ENCODE measurements at regions not wholly inside any gene's neighbourhood (a gene's known extent, or its start where the extent isn't known, plus 50 kb on each side); places are given as distances from the start of the nearest gene placed in this dataset.

DNA sequence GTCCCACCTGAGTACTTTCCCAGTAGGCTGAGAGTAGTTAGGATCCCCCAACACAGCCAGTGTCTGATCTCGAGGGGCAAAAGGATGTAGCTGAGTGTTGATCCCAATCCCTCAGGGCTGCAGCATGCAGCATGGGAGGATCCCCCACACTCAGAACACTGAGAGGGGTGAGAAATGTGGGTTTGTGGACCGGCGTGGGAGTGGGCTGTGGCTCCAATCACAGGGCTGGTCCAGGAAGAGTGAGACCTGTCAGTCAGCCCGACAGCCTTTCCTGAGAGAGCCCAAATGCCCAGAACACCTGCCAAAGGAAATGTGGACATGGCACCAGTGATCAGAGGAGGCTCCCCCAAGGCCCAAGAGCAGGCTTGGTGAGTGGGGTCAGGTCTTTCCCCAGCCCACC is 228.3 kb upstream of the MGAT4C start:
- H3K4me1 Mint-ChIP-seq (ENCODE audit: low read depth, unreplicated experiment) = no peaks in the 10 kb centered on the region
- no peak overlapping the region for H3K27ac Mint-ChIP-seq (ENCODE audit: unreplicated experiment)
- intact Hi-C loops (cut with micrococcal nuclease; ENCODE audit: unreplicated experiment) = no loop called here
- TF ChIP-seq, protein P1, sequence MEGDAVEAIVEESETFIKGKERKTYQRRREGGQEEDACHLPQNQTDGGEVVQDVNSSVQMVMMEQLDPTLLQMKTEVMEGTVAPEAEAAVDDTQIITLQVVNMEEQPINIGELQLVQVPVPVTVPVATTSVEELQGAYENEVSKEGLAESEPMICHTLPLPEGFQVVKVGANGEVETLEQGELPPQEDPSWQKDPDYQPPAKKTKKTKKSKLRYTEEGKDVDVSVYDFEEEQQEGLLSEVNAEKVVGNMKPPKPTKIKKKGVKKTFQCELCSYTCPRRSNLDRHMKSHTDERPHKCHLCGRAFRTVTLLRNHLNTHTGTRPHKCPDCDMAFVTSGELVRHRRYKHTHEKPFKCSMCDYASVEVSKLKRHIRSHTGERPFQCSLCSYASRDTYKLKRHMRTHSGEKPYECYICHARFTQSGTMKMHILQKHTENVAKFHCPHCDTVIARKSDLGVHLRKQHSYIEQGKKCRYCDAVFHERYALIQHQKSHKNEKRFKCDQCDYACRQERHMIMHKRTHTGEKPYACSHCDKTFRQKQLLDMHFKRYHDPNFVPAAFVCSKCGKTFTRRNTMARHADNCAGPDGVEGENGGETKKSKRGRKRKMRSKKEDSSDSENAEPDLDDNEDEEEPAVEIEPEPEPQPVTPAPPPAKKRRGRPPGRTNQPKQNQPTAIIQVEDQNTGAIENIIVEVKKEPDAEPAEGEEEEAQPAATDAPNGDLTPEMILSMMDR (IDR thresholded peaks at IDR 0.05; ENCODE audit: unreplicated experiment) = no peak
- no peak overlapping the region for H3K4me3 Mint-ChIP-seq (ENCODE audit: low read depth, unreplicated experiment)
- CTCF ChIA-PET = no interaction called here
- BruUV-seq (replicated peaks) = no TSS peak
- H3K36me3 Mint-ChIP-seq (ENCODE audit: insufficient read depth, unreplicated experiment) = no peaks in the 10 kb centered on the region
- H3K9me3 Mint-ChIP-seq (ENCODE audit: low read depth, unreplicated experiment) = peaks cover under 1% of the 10 kb centered on the region
- DNase-seq = no peak
- no peaks in the 10 kb centered on the region for H3K27me3 Mint-ChIP-seq (ENCODE audit: unreplicated experiment)

GRCh38 chr12:86473231-86473630 is 217.0 kb upstream of the MGAT4C start:
- H3K27ac Mint-ChIP-seq (ENCODE audit: unreplicated experiment) = no peak overlapping the region
- intact Hi-C loops (cut with micrococcal nuclease; ENCODE audit: unreplicated experiment) = no loop called here
- H3K9me3 Mint-ChIP-seq (ENCODE audit: low read depth, unreplicated experiment) = no peaks in the 10 kb centered on the region
- TF ChIP-seq, protein P1 (IDR thresholded peaks at IDR 0.05; ENCODE audit: unreplicated experiment) = no peak
- no TSS peak for BruUV-seq (replicated peaks)
- no peaks in the 10 kb centered on the region for H3K4me1 Mint-ChIP-seq (ENCODE audit: low read depth, unreplicated experiment)
- DNase-seq = no peak
- no peaks in the 10 kb centered on the region for H3K36me3 Mint-ChIP-seq (ENCODE audit: insufficient read depth, unreplicated experiment)
- CTCF ChIA-PET = no interaction called here
- H3K4me3 Mint-ChIP-seq (ENCODE audit: low read depth, unreplicated experiment) = no peak overlapping the region
- no peaks in the 10 kb centered on the region for H3K27me3 Mint-ChIP-seq (ENCODE audit: unreplicated experiment)

DNA sequence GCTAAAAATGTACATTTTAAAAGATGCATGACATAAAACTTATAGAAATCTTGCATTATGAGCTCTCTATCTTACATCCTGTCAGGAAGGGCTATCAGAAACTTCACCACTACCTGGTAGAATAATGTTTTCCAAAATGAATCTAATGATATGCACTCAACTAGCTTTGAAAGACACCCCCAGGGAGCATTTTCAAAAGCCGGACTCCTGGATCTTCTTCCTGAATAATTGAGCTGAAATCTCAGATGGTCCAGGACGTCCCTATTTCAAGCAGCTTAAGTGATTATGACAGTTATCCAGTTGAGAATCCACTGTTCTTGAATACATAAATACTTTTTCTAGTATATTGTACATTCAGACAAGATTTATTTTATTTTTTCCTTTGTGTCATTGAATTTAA is 200.6 kb upstream of the MGAT4C start:
- no peaks in the 10 kb centered on the region for H3K9me3 Mint-ChIP-seq (ENCODE audit: low read depth, unreplicated experiment)
- BruUV-seq (replicated peaks) = no TSS peak
- no peaks in the 10 kb centered on the region for H3K4me1 Mint-ChIP-seq (ENCODE audit: low read depth, unreplicated experiment)
- CTCF ChIA-PET = no interaction called here
- TF ChIP-seq, protein P1 (IDR thresholded peaks at IDR 0.05; ENCODE audit: unreplicated experiment) = no peak
- no peaks in the 10 kb centered on the region for H3K27me3 Mint-ChIP-seq (ENCODE audit: unreplicated experiment)
- no peak for DNase-seq
- no peak overlapping the region for H3K4me3 Mint-ChIP-seq (ENCODE audit: low read depth, unreplicated experiment)
- H3K27ac Mint-ChIP-seq (ENCODE audit: unreplicated experiment) = no peak overlapping the region
- intact Hi-C loops (cut with micrococcal nuclease; ENCODE audit: unreplicated experiment) = loop anchor here (10.0 kb wide), 1 partner anchor 482 kb away; no protein-coding TSS in a partner anchor
- H3K36me3 Mint-ChIP-seq (ENCODE audit: insufficient read depth, unreplicated experiment) = no peaks in the 10 kb centered on the region

DNA sequence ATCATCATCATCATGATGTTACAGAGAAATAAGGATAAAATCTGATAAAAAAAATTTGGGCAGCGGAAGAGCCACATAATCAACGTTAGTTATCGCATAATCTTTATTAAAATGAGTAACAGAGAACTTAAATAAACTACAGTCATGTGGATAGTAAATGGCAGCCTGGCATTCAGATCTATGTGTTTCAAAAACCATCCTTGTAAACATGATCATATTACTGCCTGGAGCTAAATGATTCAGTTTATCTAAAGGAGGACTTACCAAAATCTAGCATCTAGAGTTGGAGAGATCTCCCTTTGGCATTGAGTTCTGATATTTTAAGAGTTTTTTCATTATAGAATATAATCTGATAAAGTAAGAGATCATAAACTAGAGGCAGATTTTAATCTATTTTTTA is 200.1 kb upstream of the MGAT4C start:
- Mint-ChIP-seq H3K4me1 (ENCODE audit: low read depth, unreplicated experiment) (no peaks in the 10 kb centered on the region), H3K9me3 (ENCODE audit: low read depth, unreplicated experiment) (no peaks in the 10 kb centered on the region), H3K27me3 (ENCODE audit: unreplicated experiment) (no peaks in the 10 kb centered on the region), H3K27ac (ENCODE audit: unreplicated experiment) (no peak overlapping the region), H3K4me3 (ENCODE audit: low read depth, unreplicated experiment) (no peak overlapping the region), H3K36me3 (ENCODE audit: insufficient read depth, unreplicated experiment) (no peaks in the 10 kb centered on the region)
- DNase-seq = no peak
- BruUV-seq (replicated peaks) = no TSS peak
- TF ChIP-seq, protein P1 (IDR thresholded peaks at IDR 0.05; ENCODE audit: unreplicated experiment) = no peak
- CTCF ChIA-PET = no interaction called here
- intact Hi-C loops (cut with micrococcal nuclease; ENCODE audit: unreplicated experiment) = loop anchor here (10.0 kb wide), 1 partner anchor 481 kb away; no protein-coding TSS in a partner anchor
